Right lobe of liver (tissue), 4 donors: ENCODE measurements at regions not wholly inside any gene's neighbourhood (a gene's known extent, or its start where the extent isn't known, plus 50 kb on each side); places are given as distances from the start of the nearest gene placed in this dataset.

ENCODE experiments used
- POLR2A ChIP-seq: fragments of 450-650 bp; IDR thresholded peaks from one replicate; pipeline ENCODE4 v1.6.1; 2017; ENCODE audit warnings: antibody characterized with exemption, mild to moderate bottlenecking
- TF ChIP-seq, protein P1 (sequence below), 4 donors: fragments of 200-600 bp in 3 of 4; fragments of 450-650 bp in 1 of 4; IDR thresholded peaks; one replicate each; pipeline versions ENCODE4 v1.5.1 to v1.8.0; 2016 to 2022; ENCODE audit warnings: antibody characterized with exemption in 4 of 4, mild to moderate bottlenecking in 2 of 4
- donor health status: DM: no; HTN: no; CAD: no.
- donor health status: DM: no; HTN: no; CAD: no.
- donor health status: DM: no; HTN: yes; CAD: no.

DNA sequence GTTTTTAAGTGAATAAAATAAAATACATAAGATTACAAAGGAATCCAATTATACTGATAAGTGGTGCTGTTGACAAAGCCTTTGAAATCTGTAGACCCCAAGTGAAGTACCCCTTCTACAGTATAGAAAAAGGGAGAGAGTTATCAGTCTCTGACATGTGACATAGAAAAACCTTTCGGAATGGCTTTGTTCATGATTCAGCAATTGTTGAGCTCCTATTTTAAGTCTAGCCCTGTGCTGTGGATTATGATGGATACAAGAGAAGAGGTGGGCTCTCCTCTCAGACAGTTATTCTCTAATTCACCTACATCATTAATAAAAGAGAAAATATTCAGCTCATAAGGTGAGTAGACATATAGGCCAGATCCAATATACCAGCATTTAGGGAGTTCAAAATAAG is 53.3 kb upstream of the ITPKB start:
- TF ChIP-seq, protein P1, sequence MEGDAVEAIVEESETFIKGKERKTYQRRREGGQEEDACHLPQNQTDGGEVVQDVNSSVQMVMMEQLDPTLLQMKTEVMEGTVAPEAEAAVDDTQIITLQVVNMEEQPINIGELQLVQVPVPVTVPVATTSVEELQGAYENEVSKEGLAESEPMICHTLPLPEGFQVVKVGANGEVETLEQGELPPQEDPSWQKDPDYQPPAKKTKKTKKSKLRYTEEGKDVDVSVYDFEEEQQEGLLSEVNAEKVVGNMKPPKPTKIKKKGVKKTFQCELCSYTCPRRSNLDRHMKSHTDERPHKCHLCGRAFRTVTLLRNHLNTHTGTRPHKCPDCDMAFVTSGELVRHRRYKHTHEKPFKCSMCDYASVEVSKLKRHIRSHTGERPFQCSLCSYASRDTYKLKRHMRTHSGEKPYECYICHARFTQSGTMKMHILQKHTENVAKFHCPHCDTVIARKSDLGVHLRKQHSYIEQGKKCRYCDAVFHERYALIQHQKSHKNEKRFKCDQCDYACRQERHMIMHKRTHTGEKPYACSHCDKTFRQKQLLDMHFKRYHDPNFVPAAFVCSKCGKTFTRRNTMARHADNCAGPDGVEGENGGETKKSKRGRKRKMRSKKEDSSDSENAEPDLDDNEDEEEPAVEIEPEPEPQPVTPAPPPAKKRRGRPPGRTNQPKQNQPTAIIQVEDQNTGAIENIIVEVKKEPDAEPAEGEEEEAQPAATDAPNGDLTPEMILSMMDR (IDR thresholded peaks at IDR 0.05) = no peak
- TF ChIP-seq POLR2A = no peak
